Activated CD4-positive, CD25-positive, alpha-beta regulatory T cell treated with anti-CD3 and anti-CD28 coated beads, Interleukin-2, amount 50 U/mL, for 72 hours (primary cell): ENCODE measurements at regions not wholly inside any gene's neighbourhood (a gene's known extent, or its start where the extent isn't known, plus 50 kb on each side); places are given as distances from the start of the nearest gene placed in this dataset.

Experiments
- DNase-seq: peaks from one replicate; pipeline ENCODE4 v3.0.0; 2021

GRCh38 chr16:13554005-13554404, 365.9 kb upstream of the ERCC4 start:
- DNase-seq = no peak

GRCh38 chr16:13554643-13555042, 365.3 kb upstream of the ERCC4 start:
- DNase-seq = no peak

DNA sequence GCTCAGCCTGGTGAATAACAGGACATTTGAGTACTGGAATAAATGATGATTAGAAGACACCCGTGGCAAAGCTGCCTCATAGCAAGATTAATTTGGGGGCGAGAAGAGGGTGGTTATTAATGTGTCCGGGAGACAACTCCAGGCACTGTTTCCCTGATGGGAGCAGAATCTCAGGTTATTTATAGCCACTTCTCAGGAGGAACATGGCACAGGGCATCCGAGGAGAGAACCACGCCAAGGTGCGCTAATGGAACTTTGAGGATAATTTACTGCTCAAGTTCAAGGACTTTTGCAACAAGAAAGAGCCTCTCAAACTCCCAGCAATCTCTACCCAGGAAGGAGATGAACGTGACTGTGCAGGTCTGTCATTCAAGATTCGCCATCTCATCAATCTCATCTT, 362.5 kb upstream of the ERCC4 start:
- no peak for DNase-seq

- no peak for DNase-seq
Observed at GRCh38 chr16:13558752-13559151, 361.2 kb upstream of the ERCC4 start.

- DNase-seq = no peak
Observed at GRCh38 chr16:13559624-13560023, 360.3 kb upstream of the ERCC4 start.

DNA sequence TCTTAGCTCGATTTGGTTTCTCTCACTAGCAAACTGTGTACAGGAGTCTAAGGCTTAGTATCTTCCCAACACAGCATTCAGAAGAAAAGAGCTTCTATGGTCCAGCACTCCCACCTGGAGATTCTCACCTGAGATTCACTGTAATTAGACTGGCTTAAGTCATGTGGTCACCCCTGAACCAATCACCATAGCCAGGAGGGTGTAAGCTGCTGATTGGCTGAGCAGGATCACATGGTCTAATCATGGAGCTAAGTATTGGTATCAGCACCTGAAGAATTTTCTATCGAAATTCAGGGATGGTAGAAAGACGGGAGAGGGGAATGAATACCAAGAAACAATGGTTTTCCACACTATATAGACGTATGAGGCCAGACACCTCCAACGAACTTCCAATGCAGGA, 359.8 kb upstream of the ERCC4 start:
- no peak for DNase-seq

DNA sequence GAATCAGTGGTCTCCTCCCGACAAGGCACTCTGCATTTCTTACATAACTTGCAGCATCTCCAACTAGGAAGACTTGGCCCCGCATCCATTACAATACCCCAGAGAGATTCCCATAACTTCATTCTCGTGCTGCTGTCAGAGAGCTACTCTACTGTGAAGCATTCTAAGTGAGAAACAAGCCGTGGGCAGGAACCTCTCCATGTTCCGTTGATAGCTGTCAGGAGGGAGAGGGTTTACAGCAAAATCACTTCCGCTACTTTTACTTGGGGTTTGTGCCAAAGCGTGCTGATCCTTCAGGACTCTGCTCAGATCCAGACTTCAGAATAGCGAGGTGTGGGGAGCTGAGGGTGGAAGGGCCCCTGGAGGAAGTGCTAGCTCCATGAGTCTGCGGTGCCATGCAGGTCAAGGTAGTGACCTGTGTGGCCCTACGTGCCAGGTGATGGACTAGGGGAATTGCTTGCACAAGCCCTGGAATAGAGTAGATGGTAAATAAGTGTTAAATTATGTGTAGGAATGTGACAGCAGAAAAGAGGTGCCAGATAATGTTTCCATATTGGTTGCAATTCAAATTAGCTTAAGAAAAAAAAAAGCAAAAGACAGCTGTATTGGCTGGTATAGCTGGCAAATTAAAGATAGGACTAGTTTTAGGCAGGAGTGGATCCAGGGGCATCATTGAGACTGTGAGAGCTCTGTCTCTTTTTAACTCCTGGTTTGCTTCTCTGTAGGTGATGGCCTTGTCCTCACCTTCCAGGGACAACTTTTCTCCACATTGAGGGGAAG, 358.5 kb upstream of the ERCC4 start:
- no peak for DNase-seq

GRCh38 chr16:13568803-13569202, 351.2 kb upstream of the ERCC4 start:
- DNase-seq = no peak

- no peak for DNase-seq
Observed at GRCh38 chr16:13569986-13570385, 350.0 kb upstream of the ERCC4 start.

GRCh38 chr16:13571036-13571435, 348.9 kb upstream of the ERCC4 start:
- DNase-seq = no peak

- DNase-seq = no peak
Observed at GRCh38 chr16:13573903-13574302, 346.1 kb upstream of the ERCC4 start.

DNA sequence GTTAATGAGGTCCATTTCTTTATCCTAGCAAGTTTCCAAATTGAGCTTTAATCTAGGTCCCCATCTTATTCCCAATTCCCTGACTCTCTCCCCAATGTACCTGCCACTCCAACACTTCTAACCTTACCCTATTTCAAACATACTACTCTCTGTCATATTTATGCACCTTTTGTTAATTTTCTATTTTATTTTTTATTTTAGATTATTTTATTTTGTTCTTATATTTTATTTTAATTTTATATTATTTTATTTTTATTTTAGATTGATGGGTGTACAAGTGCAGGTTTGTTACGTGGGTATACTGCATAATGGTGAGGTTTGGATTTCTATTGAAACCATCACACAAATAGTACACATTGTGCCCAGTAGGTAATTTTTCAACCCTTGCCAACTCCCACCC, 333.9 kb upstream of the ERCC4 start:
- no peak for DNase-seq

DNA sequence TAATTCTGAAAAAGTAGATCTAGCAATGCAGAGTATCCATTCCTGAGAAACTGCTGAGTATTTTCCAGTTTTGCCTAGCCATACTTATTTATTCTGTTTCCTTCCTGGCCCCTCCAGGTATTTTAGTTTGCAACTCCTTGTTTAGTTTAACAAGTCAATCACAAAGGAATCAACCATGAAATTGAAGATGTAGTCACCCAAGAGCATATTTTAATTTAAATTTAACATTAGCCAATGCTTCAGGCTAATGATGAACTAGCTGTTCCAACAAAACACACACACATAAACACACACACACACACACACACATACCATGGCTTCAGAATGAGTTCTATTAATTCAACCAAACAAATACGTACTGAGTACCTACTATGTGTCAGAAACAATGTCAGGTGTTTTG, 332.8 kb upstream of the ERCC4 start:
- no peak for DNase-seq

DNA sequence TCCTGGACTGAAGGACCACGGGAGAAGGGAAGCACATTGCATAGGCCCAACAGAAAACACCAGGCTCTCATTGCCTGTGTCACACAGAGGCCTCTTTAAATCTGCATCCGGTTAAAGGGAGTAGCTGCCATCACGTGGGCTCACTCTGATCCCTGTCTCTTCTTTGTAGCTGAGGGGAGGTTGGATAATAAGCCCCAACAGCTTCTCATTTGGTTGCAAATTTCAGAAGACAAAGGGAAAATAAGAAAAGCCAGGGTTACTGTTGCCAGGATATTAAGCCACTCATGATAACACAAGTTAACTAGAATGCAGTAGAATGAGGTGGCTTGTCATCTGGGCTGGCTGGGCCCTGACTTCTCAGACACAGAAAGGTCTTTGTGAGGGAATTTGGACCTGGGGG, 325.1 kb upstream of the ERCC4 start:
- DNase-seq = no peak

DNA sequence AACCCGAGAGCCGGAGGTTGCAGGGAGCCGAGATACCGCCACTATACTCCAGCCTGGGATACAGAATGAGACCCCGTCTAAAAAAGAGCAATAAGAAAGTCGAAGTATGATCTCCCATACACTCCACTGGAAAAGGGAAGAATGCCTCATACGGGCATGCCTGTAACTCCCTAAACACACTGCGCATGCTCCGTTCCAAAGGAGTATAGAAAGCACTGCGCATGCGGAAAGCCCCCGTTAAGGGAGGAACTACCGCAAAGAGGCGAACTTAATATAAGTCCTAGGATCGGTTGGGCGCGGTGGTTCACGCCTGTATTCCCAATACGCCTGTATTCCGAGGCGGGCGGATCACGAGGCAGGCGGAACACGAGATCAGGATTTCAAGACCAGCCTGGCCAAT, 313.1 kb upstream of the ERCC4 start:
- no peak for DNase-seq

DNA sequence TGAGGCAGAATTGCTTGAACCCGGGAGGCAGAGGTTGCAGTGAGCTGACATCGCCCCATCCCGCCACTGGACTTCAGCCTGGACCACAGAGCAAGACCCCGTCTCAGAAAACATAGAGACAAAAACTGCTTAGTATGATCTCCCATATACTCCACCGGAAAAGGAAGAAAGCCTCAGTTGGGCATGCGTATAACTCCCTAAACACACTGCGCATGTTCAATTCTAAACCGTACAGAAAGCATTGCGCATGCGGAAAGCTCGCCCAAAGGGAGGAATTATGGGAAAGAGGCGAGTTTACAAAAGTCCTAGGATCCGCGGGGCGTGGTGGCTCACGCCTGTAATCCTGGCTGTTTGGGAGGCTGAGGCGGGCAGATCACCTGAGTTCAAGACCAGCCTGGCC, 312.7 kb upstream of the ERCC4 start:
- DNase-seq = no peak

DNA sequence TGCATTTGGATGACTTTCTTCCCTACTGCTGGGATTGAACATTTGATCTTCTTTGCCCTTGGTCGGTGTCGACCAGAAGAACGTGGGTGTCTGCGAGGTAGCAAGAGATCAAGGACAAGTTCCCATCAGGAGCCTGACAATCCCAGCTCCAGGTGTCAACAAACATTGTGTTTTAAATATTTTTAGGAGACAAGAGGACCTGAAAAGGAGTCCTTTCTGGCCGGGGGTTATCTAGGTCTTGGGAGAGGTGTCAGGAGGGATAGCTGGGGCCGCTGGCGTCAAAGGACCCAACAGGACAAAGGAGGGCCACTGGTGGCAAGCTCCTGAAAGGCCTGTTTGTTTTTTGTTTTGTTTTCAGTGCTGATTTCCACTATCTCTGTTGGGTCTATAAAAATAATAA, 308.4 kb upstream of the ERCC4 start:
- no peak for DNase-seq

GRCh38 chr16:13612623-13613022, 307.3 kb upstream of the ERCC4 start:
- no peak for DNase-seq

DNA sequence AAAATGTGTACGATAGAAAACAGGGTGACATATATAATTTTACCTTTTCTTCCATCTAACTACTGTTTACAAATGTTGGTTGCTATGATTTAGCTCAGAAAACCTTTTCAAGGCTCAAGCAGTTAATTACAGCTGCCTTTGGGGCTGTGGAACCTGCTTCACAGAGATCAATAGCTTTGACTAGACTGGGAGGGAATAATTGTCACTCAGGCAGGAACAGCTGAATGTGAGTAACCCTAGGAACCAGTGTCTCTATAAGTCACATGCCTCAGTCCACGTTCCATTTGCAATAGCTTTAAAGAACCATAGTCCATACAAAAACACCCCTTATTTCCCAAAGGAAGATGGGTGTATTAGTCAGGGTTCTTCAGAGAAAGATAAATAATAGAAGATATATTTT, 306.8 kb upstream of the ERCC4 start:
- no peak for DNase-seq

GRCh38 chr16:13621639-13622038, 298.3 kb upstream of the ERCC4 start:
- no peak for DNase-seq

- no peak for DNase-seq
Observed at GRCh38 chr16:13628156-13628555, 291.8 kb upstream of the ERCC4 start.

- no peak for DNase-seq
Observed at GRCh38 chr16:13629704-13630103, 290.2 kb upstream of the ERCC4 start.

DNA sequence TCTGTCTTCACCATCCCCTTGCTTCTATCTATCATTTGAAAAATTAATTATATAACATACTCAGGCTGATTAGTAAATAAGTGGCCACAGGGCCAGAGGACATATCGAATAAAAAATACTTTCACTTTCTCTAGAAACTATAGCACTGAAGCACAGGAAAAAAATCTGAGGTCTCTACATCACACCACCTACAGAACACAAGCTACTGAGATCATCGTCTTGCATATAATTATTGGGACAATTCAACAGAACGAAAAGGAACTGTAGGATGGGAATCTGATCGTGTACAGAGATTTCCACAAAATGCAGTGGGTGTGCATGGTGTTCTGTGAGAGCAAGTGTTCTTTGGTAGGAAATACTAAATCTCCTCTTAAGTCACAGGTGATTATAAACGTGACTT, 289.6 kb upstream of the ERCC4 start:
- DNase-seq = no peak

DNA sequence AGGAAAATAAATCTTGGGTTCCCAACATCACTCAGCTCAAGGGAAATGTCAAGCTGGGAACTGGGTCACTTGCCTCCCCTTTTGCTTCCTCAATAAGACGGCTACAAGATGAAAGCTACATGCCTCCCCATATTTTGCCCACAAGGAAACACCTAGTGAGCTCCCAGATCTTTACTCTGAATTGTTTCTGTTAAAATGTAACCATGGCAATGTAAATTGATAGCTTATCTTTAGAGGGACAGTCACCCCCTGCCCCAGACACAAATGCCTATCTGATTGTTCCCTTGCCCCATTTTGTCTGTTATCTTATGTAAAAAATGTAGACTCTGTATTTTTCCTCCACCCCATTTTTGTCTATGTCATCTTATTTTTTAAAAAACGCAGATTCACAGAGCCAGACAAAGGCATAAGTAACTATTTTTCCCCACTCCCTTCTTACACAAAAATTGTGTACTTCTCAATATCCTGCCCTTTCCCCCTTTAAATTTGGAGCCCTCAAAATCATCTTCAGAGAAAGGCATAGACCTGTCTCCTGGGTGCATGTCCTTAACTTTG, 288.7 kb upstream of the ERCC4 start:
- no peak for DNase-seq

DNA sequence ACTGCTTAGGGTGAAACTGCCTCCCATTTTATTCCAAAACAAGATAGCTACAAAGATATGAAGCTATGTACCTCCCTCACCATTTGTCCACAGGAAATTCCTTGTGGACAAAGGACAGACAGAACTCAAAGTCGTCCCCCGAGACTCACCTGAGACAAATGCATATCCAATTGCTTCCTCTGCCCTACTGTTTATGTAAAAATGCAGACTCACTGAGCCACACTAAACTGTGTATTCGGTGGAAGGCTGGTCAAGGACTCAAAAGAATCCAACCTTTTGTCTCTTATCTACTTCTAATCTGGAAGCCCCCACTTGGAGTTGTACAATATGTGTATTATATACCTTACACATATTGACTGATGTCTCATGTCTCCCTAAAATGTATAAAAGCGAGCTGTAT, 288.0 kb upstream of the ERCC4 start:
- no peak for DNase-seq
